ENCODE measurements at regions not wholly inside any gene's neighbourhood (a gene's known extent, or its start where the extent isn't known, plus 50 kb on each side); places are given as distances from the start of the nearest gene placed in this dataset.
A peak's percentile ranks its signal among the peaks of the same experiment; 100 is the strongest.
"Not testable (repeated sequence)": the region's sequence is repeated elsewhere in the genome, so short reads cannot be mapped to it uniquely, and the experiment has no call there.

- Histone ChIP-seq H3K4me3 (ENCODE audit: low read depth, low read length) (no peak overlapping the region), H3K9me3 (ENCODE audit: control insufficient read depth, insufficient read depth, low read length) (peaks cover 2% of the 10 kb centered on the region), H3K4me1 (ENCODE audit: control insufficient read depth, insufficient read depth, low read length) (no peaks in the 10 kb centered on the region), H3K27me3 (ENCODE audit: control insufficient read depth, insufficient read depth, low read length) (no peaks in the 10 kb centered on the region), H3K36me3 (ENCODE audit: control insufficient read depth, insufficient read depth, low read length) (no peaks in the 10 kb centered on the region), H3K27ac (ENCODE audit: low read depth, low read length) (no peak overlapping the region)
- WGBS (ENCODE audit: insufficient coverage) = 85% methylated on average over 5 of the region's 6 CpGs
- DNase-seq (ENCODE audit: low read depth in 4 of 6, low spot score in 6 of 6) = no peak
Observed at GRCh38 chr4:79247695-79248394, 78.0 kb downstream of the NAA11 start.

GRCh38 chr4:79245200-79245940 lies 80.5 kb downstream of the NAA11 start:
- not testable (repeated sequence) for DNase-seq (ENCODE audit: low read depth in 4 of 6, low spot score in 6 of 6); H3K4me1 ChIP-seq (ENCODE audit: control insufficient read depth, insufficient read depth, low read length); H3K27me3 ChIP-seq (ENCODE audit: control insufficient read depth, insufficient read depth, low read length); H3K4me3 ChIP-seq (ENCODE audit: low read depth, low read length); H3K9me3 ChIP-seq (ENCODE audit: control insufficient read depth, insufficient read depth, low read length); H3K36me3 ChIP-seq (ENCODE audit: control insufficient read depth, insufficient read depth, low read length); H3K27ac ChIP-seq (ENCODE audit: low read depth, low read length)
- 82% methylated on average over 12 of the region's 44 CpGs for WGBS (ENCODE audit: insufficient coverage)

DNA sequence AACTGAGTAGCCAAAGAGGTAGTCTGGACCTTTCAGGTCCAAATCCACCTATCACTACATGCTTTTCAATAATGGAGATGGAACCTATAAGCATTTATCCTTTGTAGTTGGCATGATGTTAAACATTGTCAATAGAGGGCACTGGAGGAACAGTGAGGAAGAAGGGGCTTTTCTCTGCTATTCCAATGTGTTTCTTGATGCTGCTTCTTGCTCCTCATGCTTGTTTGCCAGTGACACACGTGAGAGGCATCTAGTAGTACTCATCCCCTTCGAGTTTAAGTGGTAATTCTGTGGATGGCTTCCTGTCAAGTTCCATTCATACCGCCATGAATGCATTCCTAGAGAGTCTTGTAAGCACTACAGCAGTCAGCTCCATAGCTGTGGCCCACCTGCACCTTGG lies 84.0 kb downstream of the NAA11 start:
- Histone ChIP-seq H3K9me3 (ENCODE audit: control insufficient read depth, insufficient read depth, low read length) (peaks cover 2% of the 10 kb centered on the region), H3K36me3 (ENCODE audit: control insufficient read depth, insufficient read depth, low read length) (no peaks in the 10 kb centered on the region), H3K4me3 (ENCODE audit: low read depth, low read length) (no peak overlapping the region), H3K27ac (ENCODE audit: low read depth, low read length) (no peak overlapping the region), H3K27me3 (ENCODE audit: control insufficient read depth, insufficient read depth, low read length) (no peaks in the 10 kb centered on the region), H3K4me1 (ENCODE audit: control insufficient read depth, insufficient read depth, low read length) (no peaks in the 10 kb centered on the region)
- no peak for DNase-seq (ENCODE audit: low read depth in 4 of 6, low spot score in 6 of 6)
- WGBS (ENCODE audit: insufficient coverage) = 68% methylated on average over 2 of the region's 3 CpGs

- no peak overlapping the region for H3K27ac ChIP-seq (ENCODE audit: low read depth, low read length)
- WGBS (ENCODE audit: insufficient coverage) = no CpG with 5 or more reads among the region's 2 CpGs
- no peaks in the 10 kb centered on the region for H3K9me3 ChIP-seq (ENCODE audit: control insufficient read depth, insufficient read depth, low read length)
- H3K36me3 ChIP-seq (ENCODE audit: control insufficient read depth, insufficient read depth, low read length) = no peaks in the 10 kb centered on the region
- no peak overlapping the region for H3K4me3 ChIP-seq (ENCODE audit: low read depth, low read length)
- no peaks in the 10 kb centered on the region for H3K27me3 ChIP-seq (ENCODE audit: control insufficient read depth, insufficient read depth, low read length)
- no peaks in the 10 kb centered on the region for H3K4me1 ChIP-seq (ENCODE audit: control insufficient read depth, insufficient read depth, low read length)
- peak in 3 of 6 donors; percentile 46 to 90 (median 79) for DNase-seq (ENCODE audit: low read depth in 4 of 6, low spot score in 6 of 6)
Observed at GRCh38 chr4:79237851-79238250, 88.0 kb downstream of the NAA11 start.

GRCh38 chr4:79236785-79237184 lies 89.1 kb downstream of the NAA11 start:
- Histone ChIP-seq H3K4me1 (ENCODE audit: control insufficient read depth, insufficient read depth, low read length) (no peaks in the 10 kb centered on the region), H3K9me3 (ENCODE audit: control insufficient read depth, insufficient read depth, low read length) (no peaks in the 10 kb centered on the region), H3K27me3 (ENCODE audit: control insufficient read depth, insufficient read depth, low read length) (no peaks in the 10 kb centered on the region), H3K36me3 (ENCODE audit: control insufficient read depth, insufficient read depth, low read length) (no peaks in the 10 kb centered on the region), H3K4me3 (ENCODE audit: low read depth, low read length) (no peak overlapping the region), H3K27ac (ENCODE audit: low read depth, low read length) (no peak overlapping the region)
- DNase-seq (ENCODE audit: low read depth in 4 of 6, low spot score in 6 of 6) = peak in 2 of 6 donors; percentile 57 to 61
- WGBS (ENCODE audit: insufficient coverage) = no CpG with 5 or more reads among the region's 1 CpG

DNA sequence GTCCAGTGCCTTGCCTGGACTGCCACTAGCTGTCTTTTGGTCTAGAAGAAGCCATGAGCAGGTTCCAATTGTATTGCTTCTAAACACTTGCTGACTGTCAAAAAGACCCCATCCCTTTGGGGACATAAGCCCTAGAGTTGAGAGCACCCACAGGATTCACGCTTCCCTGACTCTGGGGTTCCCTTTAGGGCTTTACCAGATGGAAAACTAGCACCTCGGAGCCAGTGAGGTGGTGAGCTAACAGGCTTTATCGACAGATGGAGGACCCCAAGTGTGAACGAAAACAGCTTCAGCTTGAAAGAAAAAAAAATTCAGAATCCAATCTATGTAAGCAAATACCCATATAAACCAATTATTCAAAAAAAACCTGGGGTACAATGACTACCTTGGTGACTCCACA lies 90.8 kb downstream of the NAA11 start:
- Histone ChIP-seq H3K36me3 (ENCODE audit: control insufficient read depth, insufficient read depth, low read length) (no peaks in the 10 kb centered on the region), H3K27ac (ENCODE audit: low read depth, low read length) (no peak overlapping the region), H3K4me1 (ENCODE audit: control insufficient read depth, insufficient read depth, low read length) (no peaks in the 10 kb centered on the region), H3K9me3 (ENCODE audit: control insufficient read depth, insufficient read depth, low read length) (no peaks in the 10 kb centered on the region), H3K4me3 (ENCODE audit: low read depth, low read length) (no peak overlapping the region), H3K27me3 (ENCODE audit: control insufficient read depth, insufficient read depth, low read length) (no peaks in the 10 kb centered on the region)
- WGBS (ENCODE audit: insufficient coverage) = 87% methylated on average over 3 of the region's 4 CpGs
- DNase-seq (ENCODE audit: low read depth in 4 of 6, low spot score in 6 of 6) = peak in 2 of 6 donors; percentile 65 to 74

DNA sequence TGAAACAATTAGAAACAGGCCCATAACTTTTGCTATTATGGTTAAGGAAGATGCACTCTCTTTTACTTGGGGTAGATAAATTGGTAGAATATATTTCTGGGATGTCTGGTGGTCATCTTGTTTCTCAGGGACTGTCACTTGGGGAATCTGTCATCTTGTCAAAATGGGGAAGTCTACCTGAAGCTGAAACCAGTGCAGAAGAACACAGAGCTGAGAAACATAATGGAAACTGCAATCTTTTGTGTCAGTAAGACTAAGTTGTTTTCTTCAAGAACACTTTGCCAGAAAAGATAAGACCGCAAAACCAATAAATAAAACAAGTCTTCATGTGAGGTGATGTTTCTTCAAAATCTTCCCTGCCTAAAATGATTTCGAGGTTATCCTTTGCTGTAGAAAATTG lies 92.0 kb downstream of the NAA11 start:
- no CpG with 5 or more reads among the region's 2 CpGs for WGBS (ENCODE audit: insufficient coverage)
- H3K4me1 ChIP-seq (ENCODE audit: control insufficient read depth, insufficient read depth, low read length) = no peaks in the 10 kb centered on the region
- no peaks in the 10 kb centered on the region for H3K27me3 ChIP-seq (ENCODE audit: control insufficient read depth, insufficient read depth, low read length)
- no peak overlapping the region for H3K27ac ChIP-seq (ENCODE audit: low read depth, low read length)
- no peak for DNase-seq (ENCODE audit: low read depth in 4 of 6, low spot score in 6 of 6)
- H3K9me3 ChIP-seq (ENCODE audit: control insufficient read depth, insufficient read depth, low read length) = no peaks in the 10 kb centered on the region
- no peak overlapping the region for H3K4me3 ChIP-seq (ENCODE audit: low read depth, low read length)
- no peaks in the 10 kb centered on the region for H3K36me3 ChIP-seq (ENCODE audit: control insufficient read depth, insufficient read depth, low read length)

- H3K36me3 ChIP-seq (ENCODE audit: control insufficient read depth, insufficient read depth, low read length) = no peaks in the 10 kb centered on the region
- H3K9me3 ChIP-seq (ENCODE audit: control insufficient read depth, insufficient read depth, low read length) = no peaks in the 10 kb centered on the region
- H3K4me3 ChIP-seq (ENCODE audit: low read depth, low read length) = no peak overlapping the region
- no peaks in the 10 kb centered on the region for H3K27me3 ChIP-seq (ENCODE audit: control insufficient read depth, insufficient read depth, low read length)
- no peak overlapping the region for H3K27ac ChIP-seq (ENCODE audit: low read depth, low read length)
- no peaks in the 10 kb centered on the region for H3K4me1 ChIP-seq (ENCODE audit: control insufficient read depth, insufficient read depth, low read length)
- DNase-seq (ENCODE audit: low read depth in 4 of 6, low spot score in 6 of 6) = no peak
Observed at GRCh38 chr4:79232540-79232939, 93.3 kb downstream of the NAA11 start.

DNA sequence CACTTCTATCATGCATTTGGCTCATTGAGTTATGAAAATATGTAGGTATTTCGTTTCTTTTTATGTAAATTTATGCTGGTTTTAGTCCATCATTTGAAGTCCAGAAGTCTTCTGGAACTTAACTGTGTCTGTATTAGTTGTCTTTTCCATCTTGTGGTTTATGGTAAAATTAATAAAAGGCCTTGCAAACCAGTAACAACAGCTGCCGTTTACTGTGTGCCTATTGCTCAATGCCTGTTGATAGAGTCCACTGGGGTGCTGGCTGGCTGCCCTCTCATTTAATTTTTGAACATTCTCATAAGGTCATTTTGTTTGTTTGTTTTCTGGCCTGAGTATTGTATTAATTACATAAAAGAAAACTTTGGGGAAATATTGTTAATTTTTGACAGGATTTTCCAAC lies 98.0 kb downstream of the NAA11 start:
- H3K4me1 ChIP-seq (ENCODE audit: control insufficient read depth, insufficient read depth, low read length) = no peaks in the 10 kb centered on the region
- H3K4me3 ChIP-seq (ENCODE audit: low read depth, low read length) = no peak overlapping the region
- H3K9me3 ChIP-seq (ENCODE audit: control insufficient read depth, insufficient read depth, low read length) = no peaks in the 10 kb centered on the region
- no peaks in the 10 kb centered on the region for H3K27me3 ChIP-seq (ENCODE audit: control insufficient read depth, insufficient read depth, low read length)
- no peaks in the 10 kb centered on the region for H3K36me3 ChIP-seq (ENCODE audit: control insufficient read depth, insufficient read depth, low read length)
- no peak for DNase-seq (ENCODE audit: low read depth in 4 of 6, low spot score in 6 of 6)
- WGBS (ENCODE audit: insufficient coverage) = no CpG with 5 or more reads among the region's 2 CpGs
- no peak overlapping the region for H3K27ac ChIP-seq (ENCODE audit: low read depth, low read length)

GRCh38 chr4:79225360-79225759 lies 100.5 kb downstream of the NAA11 start:
- no peak overlapping the region for H3K4me3 ChIP-seq (ENCODE audit: low read depth, low read length)
- H3K4me1 ChIP-seq (ENCODE audit: control insufficient read depth, insufficient read depth, low read length) = no peaks in the 10 kb centered on the region
- H3K36me3 ChIP-seq (ENCODE audit: control insufficient read depth, insufficient read depth, low read length) = no peaks in the 10 kb centered on the region
- H3K27me3 ChIP-seq (ENCODE audit: control insufficient read depth, insufficient read depth, low read length) = no peaks in the 10 kb centered on the region
- H3K9me3 ChIP-seq (ENCODE audit: control insufficient read depth, insufficient read depth, low read length) = no peaks in the 10 kb centered on the region
- no peak for DNase-seq (ENCODE audit: low read depth in 4 of 6, low spot score in 6 of 6)
- 27% methylated on average over 3 of the region's 3 CpGs for WGBS (ENCODE audit: insufficient coverage)
- no peak overlapping the region for H3K27ac ChIP-seq (ENCODE audit: low read depth, low read length)
